Left cardiac atrium (tissue), 4 donors: ENCODE measurements at regions not wholly inside any gene's neighbourhood (a gene's known extent, or its start where the extent isn't known, plus 50 kb on each side); places are given as distances from the start of the nearest gene placed in this dataset.

Experiments used
- ATAC-seq, 2 donors: fragments of 200-7000 bp; cut with Tn5 transposase; one replicate each; pipeline ENCODE4 v1.9.1; 2020; ENCODE audit warnings: mild to moderate bottlenecking in 2 of 2, moderate library complexity in 2 of 2
- DNase-seq: peaks from one replicate; pipeline ENCODE4 v3.0.0-alpha.2; 2020
- intact Hi-C, 2 donors: fragments of 100-400 bp; cut with DNase I; formaldehyde crosslinking; loops; one replicate each; pipeline versions ENCODE4 v1.14.1 to v1.15.1; 2022 to 2023
- donor health status: DM: no; HTN: yes; CAD: no.
- donor health status: DM: no; HTN: yes; CAD: no; lungs with severe emphysema.
- donor health status: DM: yes; HTN: yes; CAD: no.
- donor health status: Dilated cardiomyopathy.

DNA sequence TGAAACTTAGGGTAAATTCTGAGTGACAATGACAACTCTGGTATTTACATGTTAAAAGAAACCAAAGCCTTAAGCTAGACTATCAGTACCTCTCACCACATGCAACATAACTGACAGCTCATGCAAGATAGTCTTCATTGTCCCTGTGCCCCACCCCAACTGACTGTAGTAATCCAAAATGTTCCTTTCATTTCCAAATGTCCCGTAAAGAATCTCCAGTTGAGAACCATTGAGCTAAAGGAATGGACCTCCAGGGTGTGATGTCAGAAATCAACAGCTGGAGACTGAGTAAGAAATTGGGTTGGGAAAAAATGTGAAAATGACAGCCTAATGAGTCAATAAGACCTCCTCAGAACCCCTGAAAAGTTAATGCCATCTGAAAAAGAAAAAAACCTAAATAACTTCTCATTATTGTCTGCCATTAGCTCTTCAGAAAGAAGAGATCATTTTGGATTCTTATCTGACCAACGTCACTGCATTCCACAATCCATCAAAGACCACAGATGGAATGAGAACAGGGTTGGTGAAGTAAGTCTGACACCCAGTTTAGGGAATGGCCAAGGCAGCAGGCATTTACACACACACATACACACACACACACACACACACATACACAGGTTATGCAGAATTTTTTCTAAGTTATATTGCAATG lies 51.7 kb upstream of the ACVR2A start:
- ATAC-seq (no peak), DNase-seq (no peak)
- intact Hi-C loops: no loop called here

DNA sequence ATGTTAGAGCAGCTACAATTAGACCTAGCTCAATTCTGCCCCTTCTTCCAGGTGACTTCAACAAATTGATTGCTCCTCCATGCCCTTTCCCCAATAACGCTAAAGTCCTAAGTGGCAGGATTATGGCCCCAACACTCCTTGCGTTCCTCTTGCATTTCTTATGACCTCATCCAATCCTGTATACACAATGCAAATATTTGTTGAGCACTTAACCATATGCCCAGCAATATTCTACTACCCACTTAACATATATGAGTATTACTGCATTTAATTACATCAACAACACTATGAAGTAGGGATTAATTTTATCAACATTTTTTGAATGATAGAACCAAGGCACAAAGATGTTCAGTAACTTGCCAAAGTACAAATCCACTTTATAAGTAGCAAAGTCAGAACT lies 54.2 kb upstream of the ACVR2A start:
- intact Hi-C loops: no loop called here
- DNase-seq: no peak
- ATAC-seq: no peak

DNA sequence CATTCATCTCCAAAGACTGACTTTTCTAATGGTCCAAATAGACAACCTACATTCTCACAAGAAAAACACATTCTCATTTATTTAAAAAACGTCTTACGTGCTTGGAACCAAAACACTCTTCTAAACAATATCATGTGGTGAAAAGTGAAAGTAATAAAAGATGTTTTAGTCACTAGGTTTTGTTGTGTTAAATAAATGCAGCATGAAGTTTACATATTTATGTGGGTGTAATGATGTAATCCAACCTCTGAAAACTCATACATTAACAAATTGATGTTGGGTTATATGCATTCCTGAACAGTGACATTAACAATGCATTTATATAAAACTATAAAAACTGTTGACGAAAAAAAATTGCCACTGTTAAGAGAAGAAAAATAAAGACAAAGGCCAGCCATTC lies 55.1 kb upstream of the ACVR2A start:
- no peak for ATAC-seq
- DNase-seq: no peak
- intact Hi-C loops: no loop called here

DNA sequence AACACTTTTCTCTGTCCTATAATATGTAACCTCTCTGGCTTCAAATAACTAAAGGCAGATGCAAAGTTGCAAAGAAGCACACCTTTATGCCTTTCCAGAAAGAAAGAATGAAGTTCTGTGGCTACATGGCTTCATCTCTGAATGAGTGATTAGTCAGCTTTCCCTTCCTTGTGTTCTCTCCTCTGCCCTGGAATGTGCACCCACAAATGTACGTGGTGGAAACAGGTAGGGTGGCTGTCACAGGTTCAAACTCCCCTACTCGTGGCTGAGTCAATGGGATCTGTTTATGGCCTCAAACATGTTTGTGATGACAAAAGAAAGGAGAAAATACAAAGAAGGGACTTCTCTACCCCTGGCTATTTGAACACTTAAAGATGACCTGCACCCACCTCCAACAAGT lies 55.5 kb upstream of the ACVR2A start:
- no peak for DNase-seq
- ATAC-seq: no peak
- intact Hi-C loops: no loop called here

DNA sequence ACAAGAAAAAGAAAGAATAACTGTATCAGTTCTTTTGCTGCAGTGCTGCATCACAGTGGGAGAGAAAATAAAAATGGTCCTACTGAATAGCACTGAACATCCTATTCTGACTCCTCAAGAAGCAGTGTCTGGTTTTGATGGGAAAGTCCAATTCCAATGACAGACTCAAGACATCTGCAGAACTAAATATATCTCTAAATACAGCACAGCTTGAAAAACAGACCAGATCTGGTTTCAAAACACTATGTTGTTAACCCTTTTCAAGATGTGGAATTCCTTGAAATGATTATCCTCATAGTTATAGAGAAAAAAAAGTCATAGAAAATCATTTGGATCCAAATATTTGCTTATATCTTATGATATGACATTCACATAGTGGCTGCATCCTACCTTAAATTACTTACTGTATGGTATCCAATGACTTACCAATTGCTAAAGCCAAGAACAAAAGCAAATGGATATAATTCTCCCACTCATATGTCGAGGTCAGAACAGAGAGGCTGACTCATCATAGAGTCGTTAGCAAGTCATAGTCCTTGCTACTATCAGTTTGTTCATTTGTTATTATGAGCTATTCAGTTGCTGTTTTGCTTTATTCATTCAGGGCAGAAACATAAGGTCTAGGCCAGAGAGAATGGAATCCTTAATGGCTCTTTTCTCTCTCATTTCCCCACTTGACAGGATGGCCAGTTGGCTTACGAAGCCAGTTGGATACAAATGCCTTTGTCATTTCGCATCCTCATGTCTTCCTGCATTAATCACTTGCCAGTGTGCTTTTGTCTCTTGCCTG lies 62.5 kb upstream of the ACVR2A start:
- ATAC-seq (no peak), DNase-seq (no peak)
- intact Hi-C loops: no loop called here

DNA sequence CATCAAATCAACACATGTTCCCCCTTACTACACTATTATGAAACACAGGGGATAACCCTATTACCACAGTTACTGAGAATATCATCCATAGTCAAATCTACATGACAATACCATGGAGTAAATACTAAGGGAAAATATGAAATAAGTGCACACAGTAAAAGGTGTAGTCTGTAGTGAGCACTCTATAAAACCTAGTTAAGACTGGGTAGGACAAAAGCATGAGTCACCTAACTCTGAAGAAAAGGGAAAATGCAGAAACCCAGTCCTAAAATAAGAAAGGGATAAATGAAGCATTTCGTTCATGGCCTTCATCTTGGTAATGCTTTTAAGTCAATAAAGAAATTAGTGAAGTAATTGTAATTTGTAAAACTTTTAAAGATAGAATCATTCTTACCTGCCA lies 65.4 kb upstream of the ACVR2A start:
- no peak for ATAC-seq
- intact Hi-C loops: no loop called here

DNA sequence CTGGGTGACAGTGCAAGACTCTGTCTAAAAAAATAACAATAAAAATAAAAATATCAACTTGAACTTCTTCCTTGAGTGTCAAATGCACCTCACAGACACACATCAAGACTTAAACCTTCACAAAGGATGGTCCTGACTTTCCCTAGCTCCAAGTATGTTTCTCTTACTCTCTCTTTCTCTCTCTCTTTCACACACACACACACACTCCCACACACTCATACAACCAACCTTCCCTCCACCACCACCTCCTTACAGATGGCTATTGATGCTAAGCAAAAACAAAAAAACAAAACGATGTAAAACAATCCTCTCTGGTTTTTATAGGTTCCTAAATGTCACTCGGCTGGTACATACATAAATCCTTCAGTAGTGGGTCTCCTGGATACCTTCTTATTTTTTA lies 67.4 kb upstream of the ACVR2A start:
- DNase-seq: no peak
- no peak for ATAC-seq
- intact Hi-C loops: no loop called here

More for the DNA sequence above, 65.4 kb upstream of the ACVR2A start:
- DNase-seq: no peak

DNA sequence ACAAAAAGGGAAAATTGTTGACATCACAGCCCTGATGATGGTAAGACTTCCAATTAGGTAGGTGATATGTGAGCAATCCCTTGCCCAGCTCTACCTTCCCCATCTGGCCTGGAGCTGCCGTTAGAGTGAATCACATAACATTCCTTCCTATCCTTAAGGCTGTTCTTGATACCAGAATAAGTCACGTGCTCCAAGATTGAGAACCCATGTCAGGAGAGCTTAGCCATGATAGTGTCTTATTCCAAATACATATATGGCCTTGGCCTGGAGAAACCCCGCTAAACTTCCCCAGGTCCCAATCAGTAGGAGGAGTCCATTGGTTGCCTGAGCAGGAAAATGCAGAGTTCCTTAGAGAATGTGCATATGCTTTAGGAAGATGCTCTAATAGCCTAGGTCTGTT lies 70.0 kb upstream of the ACVR2A start:
- DNase-seq: no peak
- intact Hi-C loops: no loop called here
- ATAC-seq: no peak

DNA sequence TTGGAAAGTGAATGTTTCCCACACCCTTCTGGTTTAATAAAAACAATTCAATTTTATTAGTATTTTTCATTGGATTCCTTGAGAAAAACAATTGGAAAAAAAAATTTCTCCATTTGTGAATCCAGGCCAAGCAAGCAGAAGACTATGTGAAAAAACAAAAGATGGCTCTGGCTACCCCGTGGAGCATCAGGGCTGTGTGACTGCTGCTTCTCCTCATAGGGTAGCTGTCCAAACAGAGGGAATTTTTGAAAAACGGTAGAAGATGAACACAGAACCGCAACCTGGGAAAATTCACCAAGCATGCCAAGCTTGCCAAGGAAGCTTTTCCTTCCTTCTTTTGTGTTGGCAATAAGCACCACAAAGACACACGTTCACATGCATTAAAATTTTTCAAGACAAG lies 71.3 kb upstream of the ACVR2A start:
- intact Hi-C loops: no loop called here
- DNase-seq (no peak), ATAC-seq (no peak)

DNA sequence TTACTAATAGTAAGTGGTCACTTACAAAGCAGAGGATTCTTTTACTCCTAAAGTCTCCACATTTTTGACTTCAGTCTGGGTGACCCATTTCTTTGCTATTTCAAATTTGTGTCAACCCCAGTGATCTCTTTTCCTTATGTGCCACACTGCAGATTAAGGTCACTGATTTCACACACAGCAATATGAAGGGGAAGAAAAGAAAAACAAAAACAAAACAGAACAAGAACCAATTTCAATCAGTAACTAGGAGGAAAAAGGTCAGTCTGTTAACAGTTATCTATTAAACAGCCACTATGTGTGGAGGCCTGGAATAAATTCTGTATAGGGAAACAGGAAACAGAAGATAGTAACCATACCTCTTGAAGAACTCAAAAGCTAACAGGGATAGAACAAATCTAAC lies 72.0 kb upstream of the ACVR2A start:
- intact Hi-C loops: no loop called here

DNA sequence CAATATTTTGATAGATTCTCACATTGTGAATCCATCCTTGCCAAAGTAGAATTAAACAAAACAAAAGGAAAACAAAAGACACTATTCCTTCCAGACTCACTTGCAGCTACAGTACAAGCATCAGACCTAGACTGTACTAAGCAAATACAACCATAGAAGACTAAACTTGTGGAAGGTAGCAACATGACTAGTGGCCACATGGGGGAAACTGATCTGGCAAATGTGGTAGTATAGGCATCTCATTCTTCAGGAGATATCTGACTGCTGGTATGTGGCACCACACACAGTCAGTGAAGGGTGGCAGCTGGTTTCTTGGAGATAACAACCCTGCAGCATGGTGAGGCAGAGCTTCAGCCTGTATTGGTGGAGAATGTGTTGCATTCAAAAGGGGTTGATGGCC lies 81.0 kb upstream of the ACVR2A start:
- DNase-seq (no peak), ATAC-seq (no peak)
- intact Hi-C loops: no loop called here

More for the DNA sequence above, 72.0 kb upstream of the ACVR2A start:
- DNase-seq (no peak), ATAC-seq (no peak)

DNA sequence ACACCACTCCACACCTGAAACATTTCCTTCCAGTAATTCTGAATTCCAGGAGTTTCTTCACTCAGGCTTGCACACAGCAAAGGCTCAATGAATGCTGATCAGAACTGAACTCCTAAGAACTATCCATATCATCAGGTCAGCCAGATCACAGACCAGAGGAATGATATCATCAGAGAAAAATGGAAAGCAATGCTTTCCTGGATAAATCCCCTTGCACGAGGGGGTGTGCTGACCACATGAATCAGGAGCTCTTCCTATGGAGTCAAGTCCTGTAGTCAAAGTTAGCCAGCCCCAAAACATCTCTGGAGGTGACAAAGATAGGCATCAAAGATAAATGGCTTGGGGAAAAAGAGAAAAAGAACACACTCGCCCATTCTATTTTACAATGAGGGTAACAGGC lies 83.8 kb upstream of the ACVR2A start:
- no peak for ATAC-seq
- intact Hi-C loops: no loop called here

DNA sequence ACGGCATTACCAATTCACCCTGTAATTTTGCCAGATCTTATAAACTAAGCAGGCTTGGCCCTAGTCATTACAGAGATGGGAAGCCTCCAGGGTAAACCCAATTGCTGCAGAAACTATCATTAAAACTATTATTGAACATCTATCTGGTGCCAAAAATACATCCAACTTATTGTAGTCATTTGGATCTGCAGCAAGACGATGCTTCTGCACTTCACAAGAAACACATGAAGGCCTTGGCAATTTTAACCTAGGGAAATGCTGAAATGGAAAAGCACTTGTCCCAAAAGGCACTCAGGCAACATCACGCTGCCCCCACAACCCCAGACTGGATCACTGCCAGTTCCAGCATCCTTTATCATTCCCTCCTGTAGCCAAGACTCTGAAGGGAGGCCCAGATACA lies 85.3 kb upstream of the ACVR2A start:
- intact Hi-C loops: no loop called here
- no peak for ATAC-seq

More for the DNA sequence above, 83.8 kb upstream of the ACVR2A start:
- DNase-seq: no peak

DNA sequence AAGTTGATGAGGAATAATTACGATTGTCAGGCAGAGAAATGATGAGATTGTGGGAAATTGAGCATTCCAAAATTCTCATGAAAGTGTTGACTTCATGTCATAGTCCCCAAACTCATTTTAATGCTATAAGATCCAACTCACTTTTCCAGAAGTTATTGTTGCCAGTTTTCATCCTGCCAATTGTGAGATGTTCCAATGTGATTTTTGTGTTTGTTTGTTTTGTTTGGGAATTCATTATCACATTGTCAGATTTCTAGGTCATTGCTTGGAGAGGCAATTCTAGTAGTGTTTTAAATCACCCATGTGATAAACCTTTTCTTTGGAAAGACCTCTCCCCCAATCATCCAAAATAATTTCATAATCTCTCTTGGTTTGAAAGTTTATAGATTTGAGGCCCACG lies 86.0 kb upstream of the ACVR2A start:
- intact Hi-C loops: no loop called here
- DNase-seq (no peak), ATAC-seq (no peak)

More for the DNA sequence above, 85.3 kb upstream of the ACVR2A start:
- DNase-seq: no peak

DNA sequence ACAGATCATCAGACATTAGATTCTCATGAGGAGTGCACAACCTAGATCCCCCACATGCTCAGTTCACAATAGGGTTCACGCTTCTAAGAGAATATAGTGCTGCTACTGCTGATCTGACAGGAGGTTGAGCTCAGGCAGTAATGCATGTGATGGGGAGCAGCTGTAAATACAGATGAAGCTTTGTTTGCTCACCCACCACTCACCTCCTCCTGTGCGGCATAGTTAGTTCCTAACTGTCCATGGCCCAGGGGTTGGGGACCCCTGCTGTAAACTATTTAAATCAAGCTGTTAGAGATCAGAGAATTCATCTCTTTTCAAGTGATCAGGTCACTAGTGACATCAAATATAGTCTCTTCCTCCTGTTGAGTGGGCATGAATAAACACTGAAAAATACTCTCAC lies 88.8 kb upstream of the ACVR2A start:
- ATAC-seq (no peak), DNase-seq (no peak)
- intact Hi-C loops: no loop called here

DNA sequence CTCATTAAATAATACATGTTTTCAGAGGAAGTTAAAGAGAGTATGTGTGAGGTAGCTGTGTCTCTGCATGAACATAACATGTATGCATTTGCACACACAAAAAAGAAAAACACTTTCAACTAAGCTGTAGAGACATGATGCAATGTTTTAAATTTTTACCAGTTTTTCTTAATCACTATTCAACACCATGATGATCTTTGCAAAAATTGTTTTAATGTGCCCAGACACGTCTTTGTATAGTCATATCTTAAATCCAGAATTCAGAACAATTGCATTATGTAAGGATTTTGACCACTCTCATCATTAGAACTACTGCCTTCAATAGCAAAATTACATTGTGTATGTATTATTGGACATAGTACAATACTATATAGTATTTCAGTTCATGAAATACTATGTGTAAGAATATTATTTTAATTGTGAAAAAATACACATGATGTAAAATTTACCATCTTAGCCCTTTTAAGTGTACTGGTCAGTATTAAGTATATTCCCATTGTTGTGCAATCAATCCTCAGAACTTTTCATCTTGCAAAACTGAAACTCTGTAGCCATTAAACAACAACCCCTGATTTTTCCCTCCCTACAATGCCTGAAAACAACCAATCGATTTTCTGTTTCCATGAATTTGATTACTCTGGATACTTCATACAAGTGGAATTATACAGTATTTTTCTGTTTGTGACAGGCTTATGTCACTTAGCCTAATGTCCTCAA lies 104.5 kb upstream of the ACVR2A start:
- ATAC-seq: no peak
- no peak for DNase-seq
- intact Hi-C loops: no loop called here

DNA sequence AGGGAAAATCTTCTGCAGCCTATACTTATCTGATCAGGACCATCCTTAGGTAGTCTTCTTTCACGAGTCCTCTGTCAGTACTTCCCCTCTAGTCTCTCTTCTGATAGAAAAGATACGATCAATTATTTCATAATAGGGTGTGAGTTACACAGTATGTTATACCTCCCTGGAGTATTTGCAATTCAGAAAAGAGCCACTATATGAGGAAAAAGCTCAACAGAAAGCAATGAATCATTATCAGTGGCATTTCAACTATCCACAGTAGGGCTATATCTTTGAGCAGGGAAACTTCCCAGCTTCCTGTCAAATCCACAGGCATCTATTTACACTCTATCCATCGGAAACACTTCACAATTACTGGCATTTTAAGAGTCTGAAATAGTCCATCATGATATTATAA lies 105.3 kb upstream of the ACVR2A start:
- DNase-seq (no peak), ATAC-seq (no peak)
- intact Hi-C loops: no loop called here

DNA sequence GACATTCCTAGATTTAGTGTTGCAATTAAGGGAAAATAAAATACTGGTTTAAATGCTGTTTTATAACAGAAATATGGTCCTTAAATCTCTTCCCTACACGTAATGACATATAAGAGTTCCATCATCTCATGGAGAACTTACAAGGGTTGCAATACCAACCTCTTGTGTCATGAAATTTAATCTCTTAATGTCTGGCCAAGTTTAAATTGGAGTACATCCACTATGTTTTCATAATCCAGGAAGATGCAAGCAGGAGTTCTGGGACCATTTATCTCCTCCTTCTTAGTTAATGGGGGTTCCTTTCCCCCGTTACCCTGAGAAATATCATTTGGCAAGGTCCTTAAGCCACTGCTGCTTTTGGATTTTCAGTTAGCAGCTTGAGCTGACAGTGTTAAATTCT lies 126.0 kb upstream of the ACVR2A start:
- DNase-seq (no peak), ATAC-seq (no peak)
- intact Hi-C loops: no loop called here

DNA sequence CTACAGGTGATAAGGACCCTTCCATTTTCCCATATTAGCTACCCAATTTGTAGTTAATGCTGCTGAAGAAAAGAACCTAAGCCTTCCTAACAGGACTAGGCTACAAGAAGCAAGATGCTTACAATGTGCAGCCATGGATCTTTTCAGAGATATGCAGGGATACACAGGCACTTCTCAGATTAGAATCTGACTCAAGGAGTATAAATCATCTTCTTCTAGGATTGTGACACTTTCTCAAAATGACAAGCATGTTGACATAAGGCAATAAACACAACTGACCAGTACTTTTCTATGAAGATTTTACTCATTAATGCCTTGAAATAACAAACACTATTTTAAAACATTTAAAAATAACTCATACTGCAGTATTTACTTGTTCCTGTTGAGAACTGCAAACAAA lies 127.9 kb upstream of the ACVR2A start:
- intact Hi-C loops: no loop called here
- ATAC-seq (no peak), DNase-seq (no peak)

DNA sequence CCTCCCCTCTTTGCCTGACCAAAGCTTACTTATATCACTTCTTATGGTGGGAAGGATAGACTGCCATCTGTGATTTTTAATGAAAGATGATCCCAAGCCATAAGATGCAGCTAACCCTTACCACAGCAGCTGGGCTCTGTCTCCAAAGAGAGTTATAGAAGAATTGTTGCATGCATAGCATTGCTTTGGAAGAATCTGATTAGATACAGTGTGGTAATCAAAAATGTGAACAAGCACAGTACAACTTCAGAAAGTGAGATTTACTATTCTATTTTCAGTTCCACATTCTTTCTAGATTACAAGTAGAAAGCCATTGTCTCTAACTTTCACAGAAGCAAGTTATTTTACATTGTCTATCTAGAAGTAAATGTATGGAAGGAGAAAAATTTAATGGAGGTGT lies 129.0 kb upstream of the ACVR2A start:
- ATAC-seq (no peak), DNase-seq (no peak)
- intact Hi-C loops: no loop called here

DNA sequence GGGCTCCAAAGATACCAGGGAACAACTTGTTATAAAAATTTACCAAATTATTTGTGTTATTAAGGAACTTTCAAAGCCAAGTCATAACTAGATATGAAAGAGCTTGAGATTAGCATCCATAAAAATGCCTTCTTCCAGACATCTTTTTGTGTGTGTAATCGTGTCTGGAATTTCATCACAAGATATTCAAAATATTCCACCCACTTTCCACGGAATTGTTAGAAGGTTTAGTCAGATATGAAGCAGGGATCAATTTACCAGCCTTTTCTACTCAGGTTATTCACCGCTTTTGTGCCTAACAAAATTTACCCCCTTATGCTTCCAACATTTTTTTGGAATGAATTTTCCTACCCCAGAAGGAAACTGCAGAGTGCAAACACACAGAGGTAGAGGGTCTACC lies 130.2 kb upstream of the ACVR2A start:
- DNase-seq (no peak), ATAC-seq (no peak)
- intact Hi-C loops: no loop called here
